Transverse colon (tissue), 3 donors: ENCODE measurements at regions not wholly inside any gene's neighbourhood (a gene's known extent, or its start where the extent isn't known, plus 50 kb on each side); places are given as distances from the start of the nearest gene placed in this dataset.

Experiments
- EP300 ChIP-seq: sonication (generic); formaldehyde crosslinking; IDR thresholded peaks from one replicate; pipeline ENCODE4 v1.6.1; 2017; ENCODE audit warnings: antibody characterized with exemption, low read depth
- TF ChIP-seq, protein P1 (sequence below), 5 experiments: fragments of 200-600 bp in 3 of 5; fragments of 450-650 bp in 2 of 5; sonication (generic) in 3 of 5; IDR thresholded peaks; 1 replicate in 2 of 5; 2 replicates in 3 of 5; pipeline ENCODE4 v1.5.1; 2016 to 2017; ENCODE audit warnings: antibody characterized with exemption in 5 of 5, inconsistent platforms in 3 of 5, mild to moderate bottlenecking in 2 of 5, moderate library complexity in 1 of 5

DNA sequence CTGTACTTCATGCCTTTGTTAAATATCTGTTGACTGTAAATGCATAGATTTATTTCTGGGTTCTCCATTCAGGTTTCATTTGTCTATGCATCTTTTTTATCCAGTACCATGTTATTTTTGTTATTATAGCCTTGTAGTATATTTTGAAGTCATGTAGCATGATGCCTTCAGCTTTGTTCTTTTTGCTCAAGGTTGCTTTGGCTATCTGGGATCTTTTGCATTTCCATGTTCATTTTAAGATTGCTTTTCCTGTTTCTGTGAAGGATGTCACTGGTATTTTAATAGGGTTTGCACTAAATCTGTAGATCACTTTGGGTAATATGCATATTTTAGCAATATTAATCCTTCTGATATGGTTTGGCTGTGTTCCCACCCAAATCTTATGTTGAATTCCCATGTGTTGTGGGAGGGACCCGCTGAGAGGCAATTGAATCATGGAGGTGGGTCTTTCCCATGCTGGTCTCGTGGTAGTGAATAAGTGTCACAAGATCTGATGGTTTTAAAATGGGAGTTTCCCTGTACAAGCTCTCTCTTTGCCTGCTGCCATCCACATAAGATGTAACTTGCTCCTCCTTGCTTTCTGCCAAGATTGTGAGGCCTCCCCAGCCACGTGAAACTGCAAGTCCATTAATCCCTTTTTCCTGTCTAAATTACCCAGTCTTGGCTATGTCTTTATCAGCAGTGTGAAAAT is 302.8 kb upstream of the SEMA3C start:
- TF ChIP-seq, protein P1, sequence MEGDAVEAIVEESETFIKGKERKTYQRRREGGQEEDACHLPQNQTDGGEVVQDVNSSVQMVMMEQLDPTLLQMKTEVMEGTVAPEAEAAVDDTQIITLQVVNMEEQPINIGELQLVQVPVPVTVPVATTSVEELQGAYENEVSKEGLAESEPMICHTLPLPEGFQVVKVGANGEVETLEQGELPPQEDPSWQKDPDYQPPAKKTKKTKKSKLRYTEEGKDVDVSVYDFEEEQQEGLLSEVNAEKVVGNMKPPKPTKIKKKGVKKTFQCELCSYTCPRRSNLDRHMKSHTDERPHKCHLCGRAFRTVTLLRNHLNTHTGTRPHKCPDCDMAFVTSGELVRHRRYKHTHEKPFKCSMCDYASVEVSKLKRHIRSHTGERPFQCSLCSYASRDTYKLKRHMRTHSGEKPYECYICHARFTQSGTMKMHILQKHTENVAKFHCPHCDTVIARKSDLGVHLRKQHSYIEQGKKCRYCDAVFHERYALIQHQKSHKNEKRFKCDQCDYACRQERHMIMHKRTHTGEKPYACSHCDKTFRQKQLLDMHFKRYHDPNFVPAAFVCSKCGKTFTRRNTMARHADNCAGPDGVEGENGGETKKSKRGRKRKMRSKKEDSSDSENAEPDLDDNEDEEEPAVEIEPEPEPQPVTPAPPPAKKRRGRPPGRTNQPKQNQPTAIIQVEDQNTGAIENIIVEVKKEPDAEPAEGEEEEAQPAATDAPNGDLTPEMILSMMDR (IDR thresholded peaks at IDR 0.05): no peak
- TF ChIP-seq EP300: no peak
